ACC112 (cell line): ENCODE measurements at regions not wholly inside any gene's neighbourhood (a gene's known extent, or its start where the extent isn't known, plus 50 kb on each side); places are given as distances from the start of the nearest gene placed in this dataset.

Experiments used
- H2AFZ ChIP-seq: fragments of 200-600 bp; sonication (generic); one replicate; pipeline ENCODE4 v1.6.0; 2017; ENCODE audit warnings: antibody characterized with exemption, low read length; ENCODE audit not compliant: unreplicated experiment
- H3K27ac ChIP-seq: fragments of 200-600 bp; sonication (generic); 2 replicates; pipeline ENCODE4 v1.5.1; 2014; ENCODE audit warnings: low read depth, mild to moderate bottlenecking, antibody characterized with exemption, low read length, moderate library complexity
- H3K27me3 ChIP-seq: fragments of 200-600 bp; sonication (generic); 2 replicates; pipeline ENCODE4 v1.6.1; 2014; ENCODE audit warnings: mild to moderate bottlenecking, antibody characterized with exemption, low read length, moderate library complexity, mixed read lengths; ENCODE audit not compliant: insufficient read depth
- H3K36me3 ChIP-seq: fragments of 200-600 bp; sonication (generic); 2 replicates; pipeline ENCODE4 v1.6.1; 2016; ENCODE audit warnings: mild to moderate bottlenecking, antibody characterized with exemption, low read length, moderate library complexity, mixed read lengths; ENCODE audit not compliant: insufficient read depth
- H3K4me1 ChIP-seq: fragments of 200-600 bp; sonication (generic); one replicate; pipeline ENCODE4 v1.6.1; 2016; ENCODE audit warnings: low read length, mixed read lengths; ENCODE audit not compliant: insufficient read depth, unreplicated experiment, control insufficient read depth
- H3K4me3 ChIP-seq: fragments of 200-600 bp; sonication (generic); 2 replicates; pipeline ENCODE4 v1.5.1; 2014; ENCODE audit warnings: mild to moderate bottlenecking, low read depth, low read length
- H3K79me2 ChIP-seq: fragments of 200-600 bp; sonication (generic); one replicate; pipeline ENCODE4 v1.6.0; 2016; ENCODE audit warnings: low read length; ENCODE audit not compliant: control insufficient read depth, unreplicated experiment, insufficient read depth

DNA sequence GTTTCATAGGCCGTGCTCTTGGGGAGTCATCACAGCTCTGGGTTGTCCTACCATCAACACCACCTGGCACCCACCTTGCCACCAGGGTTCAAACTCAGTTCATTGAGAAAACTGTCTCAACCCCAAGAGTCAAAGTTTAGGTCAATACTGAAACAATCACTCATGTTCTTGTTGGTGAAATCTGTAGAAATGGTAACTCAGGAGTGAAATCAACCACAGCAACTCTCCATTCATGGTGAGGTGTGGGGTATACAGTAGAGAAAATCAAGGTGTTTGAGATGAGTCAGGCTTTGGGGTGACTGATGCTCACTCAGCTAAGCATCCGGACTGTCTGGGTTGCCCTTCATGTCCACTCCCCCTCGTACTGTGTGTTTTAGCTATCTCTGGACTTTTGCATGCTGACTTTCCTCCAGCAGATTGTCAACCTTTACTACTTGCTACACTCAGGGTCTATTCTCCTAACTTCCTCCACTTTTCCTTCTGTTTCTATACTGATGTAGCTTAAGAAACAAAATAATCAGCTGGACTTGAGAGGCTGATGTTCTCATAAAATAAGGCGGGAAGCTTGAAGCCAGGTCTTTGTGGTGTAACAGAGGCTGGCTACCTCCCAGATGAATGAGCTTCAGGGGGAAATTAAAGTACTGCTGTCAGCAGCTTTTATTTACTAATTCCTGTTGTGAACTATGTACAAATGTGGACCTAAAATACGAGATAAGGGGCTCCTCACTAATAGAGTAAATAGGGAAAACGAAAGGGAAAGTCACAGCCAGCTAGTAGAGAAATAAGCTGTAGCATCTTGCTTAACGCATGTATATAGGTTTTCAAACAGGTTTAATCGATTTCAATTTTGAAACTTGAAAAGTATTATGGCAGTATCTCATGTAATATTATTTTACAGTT is 173.6 kb upstream of the AKR1E2 start:
- Histone ChIP-seq H3K27me3 (no peaks in the 10 kb centered on the region), H3K4me3 (no peak overlapping the region), H2AFZ (no peak overlapping the region), H3K79me2 (no peaks in the 10 kb centered on the region), H3K4me1 (peaks cover 24% of the 10 kb centered on the region), H3K36me3 (no peaks in the 10 kb centered on the region), H3K27ac (no peak overlapping the region)

DNA sequence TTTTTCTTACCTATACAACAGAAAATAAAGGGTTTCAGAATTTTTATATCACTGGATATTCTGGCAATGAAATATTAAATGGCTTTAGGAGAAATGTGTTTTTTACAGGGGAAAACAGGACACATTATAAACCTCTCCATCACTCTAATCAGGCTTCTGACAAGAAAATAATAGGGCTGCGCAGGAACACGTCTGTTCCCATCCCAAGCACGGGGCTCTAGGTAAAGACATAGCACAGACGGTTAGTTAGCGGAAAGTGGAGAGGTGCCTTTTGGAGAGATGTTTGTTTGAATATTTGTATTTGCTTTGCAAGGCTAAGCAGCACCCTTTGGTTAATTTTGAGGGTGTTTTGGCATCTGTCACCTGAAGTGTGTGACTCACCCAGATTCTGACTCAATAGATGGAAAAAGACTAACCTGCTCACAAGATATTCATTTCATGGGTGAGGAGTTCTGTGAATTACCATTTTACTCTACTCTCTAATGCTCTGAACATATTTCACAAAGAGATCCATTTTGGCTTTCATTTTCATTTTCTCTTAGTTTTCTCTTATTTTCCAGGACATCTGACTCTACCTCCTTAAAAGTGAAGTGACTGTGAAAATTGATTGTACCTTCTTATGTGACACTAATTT is 174.5 kb upstream of the AKR1E2 start:
- Histone ChIP-seq H3K27me3 (no peaks in the 10 kb centered on the region), H3K27ac (no peak overlapping the region), H3K4me3 (no peak overlapping the region), H3K79me2 (no peaks in the 10 kb centered on the region), H3K4me1 (peaks cover 20% of the 10 kb centered on the region), H3K36me3 (no peaks in the 10 kb centered on the region), H2AFZ (no peak overlapping the region)

DNA sequence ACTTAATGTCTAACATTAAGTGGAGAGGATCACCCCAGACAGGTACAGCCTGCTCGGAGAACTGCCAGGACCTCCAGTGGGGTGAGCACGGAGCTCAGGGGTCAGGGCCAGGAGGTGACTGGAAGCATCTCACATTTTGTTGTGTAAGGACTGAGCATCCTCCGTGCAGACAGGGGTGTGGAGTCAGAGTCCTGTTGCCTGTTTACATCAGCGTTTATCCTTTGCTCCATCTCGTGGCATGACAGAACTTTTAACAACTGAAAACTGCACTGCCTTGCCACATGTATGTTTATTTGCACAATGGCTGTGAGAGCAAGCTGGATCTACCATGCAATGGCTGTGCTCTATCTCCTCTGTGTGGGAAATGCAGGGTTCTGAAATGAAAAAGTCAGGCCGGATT is 175.4 kb upstream of the AKR1E2 start:
- H3K4me1 ChIP-seq = peaks cover 20% of the 10 kb centered on the region
- H3K36me3 ChIP-seq = no peaks in the 10 kb centered on the region
- H3K79me2 ChIP-seq = no peaks in the 10 kb centered on the region
- peak overlapping the region; percentile 40 for H2AFZ ChIP-seq
- no peaks in the 10 kb centered on the region for H3K27me3 ChIP-seq
- no peak overlapping the region for H3K4me3 ChIP-seq
- H3K27ac ChIP-seq = no peak overlapping the region

DNA sequence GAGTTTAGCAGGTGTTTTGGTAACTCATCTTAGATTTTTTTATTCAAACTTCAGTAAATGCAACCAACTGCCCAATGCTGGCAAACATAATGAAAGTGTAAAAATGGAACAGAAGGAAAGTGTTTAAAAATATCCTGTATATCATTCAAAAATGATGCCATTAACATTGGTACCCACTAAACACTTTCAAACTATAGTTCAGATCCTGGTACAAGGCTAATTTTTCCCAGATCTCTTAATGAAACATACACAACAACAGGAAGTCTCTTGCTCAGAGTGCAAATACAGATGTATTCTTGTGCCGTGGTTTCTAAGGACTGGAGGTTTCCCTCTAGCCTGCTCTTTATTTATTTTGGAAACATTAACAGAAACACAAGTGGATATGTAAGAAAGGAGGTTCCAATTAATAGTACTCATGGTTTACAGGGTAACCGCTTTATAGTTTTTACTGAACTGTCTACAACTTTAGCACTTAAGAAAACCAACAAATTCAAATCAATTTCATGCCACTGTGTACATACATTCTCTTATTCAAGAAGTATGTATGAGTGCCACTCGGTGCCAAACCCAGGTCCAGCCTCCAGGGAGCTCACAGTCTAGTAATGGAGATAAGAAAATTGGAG is 176.0 kb upstream of the AKR1E2 start:
- H3K36me3 ChIP-seq = no peaks in the 10 kb centered on the region
- H3K4me3 ChIP-seq = peak overlapping the region; percentile 4; the same call in 1 of the 2 replicates
- no peaks in the 10 kb centered on the region for H3K27me3 ChIP-seq
- H2AFZ ChIP-seq = peak overlapping the region; percentile 40
- H3K79me2 ChIP-seq = no peaks in the 10 kb centered on the region
- peaks cover 20% of the 10 kb centered on the region for H3K4me1 ChIP-seq
- no peak overlapping the region for H3K27ac ChIP-seq

DNA sequence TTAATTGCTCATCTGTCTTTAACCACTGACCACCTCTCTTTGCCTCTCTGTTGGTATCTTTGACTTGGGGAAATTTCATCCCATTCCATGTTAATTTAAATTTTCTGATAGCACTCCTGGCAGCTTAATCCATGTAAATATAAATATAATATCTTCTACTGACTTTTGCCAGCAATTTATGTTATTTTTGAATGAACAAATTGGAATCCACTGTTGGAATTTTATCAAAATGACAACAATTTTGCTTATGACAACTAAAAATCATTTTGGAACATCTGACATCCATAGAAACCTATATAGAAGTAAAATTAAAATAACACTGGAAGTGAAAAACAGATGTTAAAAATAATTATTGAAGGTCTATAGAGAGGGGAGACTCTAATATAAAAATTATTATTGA is 176.5 kb upstream of the AKR1E2 start:
- no peaks in the 10 kb centered on the region for H3K36me3 ChIP-seq
- no peak overlapping the region for H2AFZ ChIP-seq
- H3K4me3 ChIP-seq = no peak overlapping the region
- H3K4me1 ChIP-seq = peaks cover 20% of the 10 kb centered on the region
- no peaks in the 10 kb centered on the region for H3K79me2 ChIP-seq
- H3K27me3 ChIP-seq = no peaks in the 10 kb centered on the region
- H3K27ac ChIP-seq = no peak overlapping the region

DNA sequence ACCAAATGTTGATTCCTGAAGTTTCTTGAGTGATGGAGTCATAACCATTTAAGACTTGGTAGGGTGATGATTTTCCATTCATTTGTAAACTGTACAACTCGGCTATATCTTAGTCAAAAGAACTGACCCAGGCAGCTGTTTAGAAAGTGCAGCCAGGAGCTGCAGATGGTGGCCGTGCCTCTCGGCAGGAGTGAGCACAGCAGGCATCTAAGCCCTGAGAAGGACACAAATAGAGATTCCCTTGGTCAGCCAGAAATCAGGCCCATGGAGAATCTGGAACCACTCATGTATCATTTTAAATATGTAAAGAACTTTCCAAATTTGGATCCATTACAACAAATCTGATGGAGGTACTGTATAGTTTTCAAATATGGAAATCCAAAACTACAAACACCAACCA is 177.0 kb upstream of the AKR1E2 start:
- Histone ChIP-seq H3K27ac (no peak overlapping the region), H3K27me3 (no peaks in the 10 kb centered on the region), H3K4me3 (no peak overlapping the region), H3K36me3 (no peaks in the 10 kb centered on the region), H2AFZ (no peak overlapping the region), H3K4me1 (peaks cover 20% of the 10 kb centered on the region), H3K79me2 (no peaks in the 10 kb centered on the region)

DNA sequence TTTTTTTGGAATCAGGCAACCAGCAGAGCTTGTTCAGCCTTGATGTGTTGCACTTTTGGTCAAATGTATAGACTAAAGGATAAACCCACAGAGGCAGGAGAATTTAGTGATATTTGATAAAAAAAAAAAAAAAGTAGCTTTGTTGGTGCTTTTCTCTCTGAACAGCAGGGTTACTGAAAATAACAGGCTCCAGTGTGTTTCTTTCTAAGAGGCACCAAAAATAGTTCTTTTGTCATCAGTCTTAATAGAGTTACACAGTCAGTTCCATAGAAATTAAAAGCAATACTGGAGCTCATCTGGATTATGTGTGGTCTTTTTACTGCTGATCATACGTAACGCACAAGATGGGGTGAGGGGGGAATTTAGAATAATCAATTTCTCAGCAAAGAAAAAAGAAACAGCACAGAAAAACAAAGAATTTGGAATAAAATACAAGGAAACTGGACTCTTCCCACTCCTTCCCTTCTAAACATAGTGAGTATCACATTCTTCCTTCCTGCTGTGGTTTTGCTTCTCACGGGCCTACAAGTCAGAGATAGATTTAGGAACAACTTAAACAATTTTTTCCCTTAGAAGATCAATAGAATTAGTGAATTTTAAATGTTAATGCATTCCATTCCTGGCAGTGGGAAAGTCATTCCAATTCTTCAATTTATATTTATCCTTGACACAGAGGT is 178.8 kb upstream of the AKR1E2 start:
- Histone ChIP-seq H3K79me2 (no peaks in the 10 kb centered on the region), H3K4me1 (peaks cover 20% of the 10 kb centered on the region), H3K27me3 (no peaks in the 10 kb centered on the region), H3K4me3 (no peak overlapping the region), H3K27ac (no peak overlapping the region), H2AFZ (no peak overlapping the region), H3K36me3 (no peaks in the 10 kb centered on the region)

DNA sequence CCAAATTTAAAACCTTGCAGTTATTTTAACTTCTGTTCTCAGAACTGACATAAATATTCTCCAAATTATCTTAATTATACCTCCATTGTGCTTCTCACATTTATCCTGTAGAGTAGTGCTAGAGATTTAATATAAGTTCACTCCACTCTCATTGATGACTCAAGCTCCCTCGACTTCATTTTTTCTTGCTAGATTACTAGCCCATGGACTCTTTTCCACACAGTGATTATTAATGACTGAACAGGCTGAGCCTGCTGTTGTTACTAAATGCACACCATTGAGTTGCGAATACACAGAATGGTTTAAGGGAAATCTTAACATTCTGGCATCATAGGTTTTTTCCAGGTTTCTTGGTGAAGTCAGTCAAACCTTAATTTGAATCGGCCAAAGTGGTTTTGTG is 179.5 kb upstream of the AKR1E2 start:
- H3K27me3 ChIP-seq = no peaks in the 10 kb centered on the region
- no peaks in the 10 kb centered on the region for H3K79me2 ChIP-seq
- H2AFZ ChIP-seq = no peak overlapping the region
- no peaks in the 10 kb centered on the region for H3K36me3 ChIP-seq
- H3K4me1 ChIP-seq = peaks cover 13% of the 10 kb centered on the region
- H3K4me3 ChIP-seq = no peak overlapping the region
- H3K27ac ChIP-seq = no peak overlapping the region

DNA sequence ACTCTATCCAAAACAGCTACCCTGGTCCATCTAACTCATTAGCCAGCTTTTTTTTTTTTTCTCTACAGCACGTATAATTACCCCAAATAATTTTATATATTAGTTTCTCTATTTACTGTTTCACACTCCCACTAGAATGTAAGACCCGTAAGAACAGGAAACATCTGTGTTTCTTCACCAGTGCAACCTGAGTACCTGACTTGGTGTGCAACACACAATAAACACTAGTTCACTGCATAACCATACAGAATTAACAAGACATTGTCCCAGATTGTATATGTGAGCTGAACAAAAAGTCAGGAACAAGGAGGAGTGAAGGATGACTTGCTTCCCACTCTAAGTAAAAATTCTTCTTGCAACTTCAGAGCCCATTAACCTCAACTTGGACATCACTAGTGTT is 180.2 kb upstream of the AKR1E2 start:
- Histone ChIP-seq H3K27ac (no peak overlapping the region), H3K4me3 (no peak overlapping the region), H3K36me3 (no peaks in the 10 kb centered on the region), H2AFZ (no peak overlapping the region), H3K27me3 (no peaks in the 10 kb centered on the region), H3K79me2 (no peaks in the 10 kb centered on the region), H3K4me1 (peaks cover 11% of the 10 kb centered on the region)

DNA sequence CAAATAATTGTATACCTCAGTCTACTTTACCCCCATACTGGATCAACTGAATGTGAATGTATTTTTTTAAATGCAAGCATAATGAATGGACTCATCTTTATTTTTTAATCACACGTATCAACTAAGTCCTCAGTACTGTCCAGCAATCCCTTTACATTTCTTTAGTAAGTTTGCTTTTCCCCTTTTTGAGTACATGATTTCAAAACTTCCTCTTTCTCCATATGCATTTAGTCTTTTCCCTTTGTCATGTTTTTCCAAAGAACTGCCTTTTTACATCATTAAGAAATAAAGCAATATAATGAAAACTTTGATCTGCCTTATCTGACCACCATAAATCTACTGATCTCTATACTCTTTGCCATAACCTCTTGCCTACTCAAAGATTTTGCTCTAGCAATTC is 182.5 kb upstream of the AKR1E2 start:
- no peak overlapping the region for H3K4me3 ChIP-seq
- H2AFZ ChIP-seq = no peak overlapping the region
- no peaks in the 10 kb centered on the region for H3K4me1 ChIP-seq
- no peaks in the 10 kb centered on the region for H3K27me3 ChIP-seq
- H3K27ac ChIP-seq = no peak overlapping the region
- no peaks in the 10 kb centered on the region for H3K79me2 ChIP-seq
- H3K36me3 ChIP-seq = no peaks in the 10 kb centered on the region
